Neural cell (in vitro differentiated cells): ENCODE measurements at regions not wholly inside any gene's neighbourhood (a gene's known extent, or its start where the extent isn't known, plus 50 kb on each side); places are given as distances from the start of the nearest gene placed in this dataset.

Experiments used
- H2AFZ ChIP-seq: fragments of 200-600, 300-800 bp; sonication (generic), shearing (Covaris generic); 2 replicates; pipeline ENCODE4 v1.6.0; 2014; ENCODE audit warnings: low read depth, mild to moderate bottlenecking, antibody characterized with exemption, low read length, moderate library complexity
- H3F3A ChIP-seq: fragments of 200-600 bp; shearing (Covaris generic); 2 replicates; pipeline ENCODE4 v1.6.1; 2016; ENCODE audit warnings: mild to moderate bottlenecking, moderate library complexity, mixed read lengths, antibody characterized with exemption, low read length; ENCODE audit not compliant: insufficient read depth, poor library complexity, severe bottlenecking
- H3K27ac ChIP-seq: fragments of 200-600, 300-800 bp; sonication (generic), shearing (Covaris generic); 2 replicates; pipeline ENCODE4 v1.5.1; 2014; ENCODE audit warnings: mild to moderate bottlenecking, low read length, moderate library complexity
- H3K27me3 ChIP-seq: fragments of 300-800, 200-600 bp; sonication (generic), shearing (Covaris generic); 2 replicates; pipeline ENCODE4 v1.6.0; 2014; ENCODE audit warnings: mild to moderate bottlenecking, low read depth, low read length, moderate library complexity; ENCODE audit not compliant: insufficient read depth
- H3K36me3 ChIP-seq: fragments of 300-800, 200-600 bp; sonication (generic), shearing (Covaris generic); 2 replicates; pipeline ENCODE4 v1.5.1; 2014; ENCODE audit warnings: mild to moderate bottlenecking, antibody characterized with exemption, low read length, moderate library complexity; ENCODE audit not compliant: insufficient read depth
- H3K4me2 ChIP-seq: fragments of 300-800, 200-600 bp; sonication (generic), shearing (Covaris generic); 2 replicates; pipeline ENCODE4 v1.6.0; 2014; ENCODE audit warnings: mild to moderate bottlenecking, low read length
- H3K4me3 ChIP-seq: fragments of 300-800, 200-600 bp; sonication (generic), shearing (Covaris generic); 2 replicates; pipeline ENCODE4 v1.5.1; 2014; ENCODE audit warnings: mild to moderate bottlenecking, low read length, moderate library complexity
- H3K79me2 ChIP-seq: fragments of 200-600 bp; shearing (Covaris generic); replicated peaks from 2 replicates; pipeline ENCODE4 v1.6.0; 2014; ENCODE audit warnings: mild to moderate bottlenecking, low read length, moderate library complexity; ENCODE audit not compliant: insufficient read depth
- H3K9ac ChIP-seq: fragments of 300-800, 200-600 bp; sonication (generic), shearing (Covaris generic); 2 replicates; pipeline ENCODE4 v1.6.1; 2016; ENCODE audit warnings: mild to moderate bottlenecking, low read length, mixed read lengths
- H3K9me2 ChIP-seq: fragments of 200-600 bp; shearing (Covaris generic); 2 replicates; pipeline ENCODE4 v1.6.1; 2016; ENCODE audit warnings: mild to moderate bottlenecking, low read length, mixed read lengths; ENCODE audit not compliant: insufficient read depth
- H3K9me3 ChIP-seq: fragments of 200-600, 300-800 bp; sonication (generic), shearing (Covaris generic); 2 replicates; pipeline ENCODE4 v1.6.1; 2016; ENCODE audit warnings: mild to moderate bottlenecking, mixed run types, low read length, moderate library complexity, mixed read lengths
- H4K20me1 ChIP-seq: fragments of 200-600 bp; shearing (Covaris generic); 2 replicates; pipeline ENCODE4 v1.6.1; 2016; ENCODE audit warnings: mild to moderate bottlenecking, mixed run types; ENCODE audit not compliant: insufficient read depth
- CTCF ChIP-seq: fragments of 450-650 bp; IDR thresholded peaks from 2 replicates; pipeline ENCODE4 v1.5.1; 2014; ENCODE audit warnings: antibody characterized with exemption, mild to moderate bottlenecking, moderate library complexity; ENCODE audit not compliant: poor library complexity, severe bottlenecking
- EP300 ChIP-seq: fragments of 450-650 bp; conservative IDR thresholded peaks from 2 replicates; pipeline ENCODE4 v1.6.1; 2014; ENCODE audit warnings: antibody characterized with exemption, mild to moderate bottlenecking, moderate library complexity; ENCODE audit not compliant: poor library complexity, severe bottlenecking
- EZH2 ChIP-seq: fragments of 200-600, 300-800 bp; shearing (Covaris generic), sonication (generic); IDR thresholded peaks from 2 replicates; pipeline ENCODE4 v1.6.1; 2014; ENCODE audit warnings: antibody characterized with exemption, low read length, borderline replicate concordance, mild to moderate bottlenecking; ENCODE audit not compliant: insufficient read depth, poor library complexity, severe bottlenecking
- MXI1 ChIP-seq: fragments of 450-650 bp; conservative IDR thresholded peaks from 2 replicates; pipeline ENCODE4 v1.6.1; 2014; ENCODE audit warnings: antibody characterized with exemption, mild to moderate bottlenecking; ENCODE audit not compliant: poor library complexity, severe bottlenecking
- POLR2AphosphoS5 ChIP-seq: IDR thresholded peaks from 2 replicates; pipeline ENCODE4 v1.6.1; 2012
- RAD21 ChIP-seq: fragments of 450-650 bp; conservative IDR thresholded peaks from 2 replicates; pipeline ENCODE4 v1.6.1; 2014; ENCODE audit warnings: antibody characterized with exemption, mild to moderate bottlenecking, moderate library complexity
- SMC3 ChIP-seq: fragments of 450-650 bp; conservative IDR thresholded peaks from 2 replicates; pipeline ENCODE4 v1.6.1; 2014; ENCODE audit warnings: antibody characterized with exemption, mild to moderate bottlenecking, moderate library complexity; ENCODE audit not compliant: poor library complexity
- TAF1 ChIP-seq: IDR thresholded peaks from 2 replicates; pipeline ENCODE4 v1.6.1; 2012; ENCODE audit warnings: low read depth
- TF ChIP-seq, protein P1 (sequence below): IDR thresholded peaks from 2 replicates; pipeline ENCODE4 v1.6.1; 2012; ENCODE audit warnings: borderline replicate concordance

DNA sequence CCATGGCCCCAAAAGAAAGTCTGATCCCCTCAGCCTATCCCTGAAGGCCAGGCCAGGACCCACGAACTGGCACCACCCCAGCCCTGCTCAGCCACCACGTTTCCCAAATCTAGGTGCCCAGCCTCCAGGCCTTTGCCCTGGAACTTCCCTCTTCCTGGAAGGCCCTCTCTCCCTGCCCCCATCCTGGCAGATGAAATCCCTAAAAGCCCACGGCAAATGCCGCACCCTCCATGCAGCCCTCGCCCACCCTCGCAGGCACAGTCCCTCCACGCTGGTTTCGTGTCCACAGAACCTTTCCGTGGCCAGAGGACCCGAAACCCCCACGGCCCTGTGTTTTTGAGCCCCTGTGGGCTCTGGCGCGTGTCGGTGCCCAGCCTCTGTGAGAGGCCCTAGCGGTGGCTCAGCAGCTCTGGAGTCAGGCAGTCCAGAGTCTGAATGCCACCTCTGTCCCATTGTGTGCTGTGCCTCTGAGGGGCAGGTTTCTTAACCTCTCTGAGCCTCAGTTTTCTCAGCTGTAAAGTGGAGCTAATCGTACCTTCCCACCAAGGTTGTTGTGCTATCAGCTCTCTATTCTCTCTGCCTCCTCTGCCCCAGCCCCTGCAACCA lies 138.5 kb upstream of the IQSEC1 start:
- H3K27me3 ChIP-seq: no peaks in the 10 kb centered on the region
- no peaks in the 10 kb centered on the region for H3K79me2 ChIP-seq
- H3K4me2 ChIP-seq: no peak overlapping the region
- no peak for TF ChIP-seq EZH2
- H4K20me1 ChIP-seq: no peaks in the 10 kb centered on the region
- no peak overlapping the region for H3K9ac ChIP-seq
- H3K27ac ChIP-seq: no peak overlapping the region
- H3K9me3 ChIP-seq: no peaks in the 10 kb centered on the region
- H2AFZ ChIP-seq: no peak overlapping the region
- no peaks in the 10 kb centered on the region for H3F3A ChIP-seq
- H3K36me3 ChIP-seq: no peaks in the 10 kb centered on the region
- no peak overlapping the region for H3K4me3 ChIP-seq
- H3K9me2 ChIP-seq: no peaks in the 10 kb centered on the region

DNA sequence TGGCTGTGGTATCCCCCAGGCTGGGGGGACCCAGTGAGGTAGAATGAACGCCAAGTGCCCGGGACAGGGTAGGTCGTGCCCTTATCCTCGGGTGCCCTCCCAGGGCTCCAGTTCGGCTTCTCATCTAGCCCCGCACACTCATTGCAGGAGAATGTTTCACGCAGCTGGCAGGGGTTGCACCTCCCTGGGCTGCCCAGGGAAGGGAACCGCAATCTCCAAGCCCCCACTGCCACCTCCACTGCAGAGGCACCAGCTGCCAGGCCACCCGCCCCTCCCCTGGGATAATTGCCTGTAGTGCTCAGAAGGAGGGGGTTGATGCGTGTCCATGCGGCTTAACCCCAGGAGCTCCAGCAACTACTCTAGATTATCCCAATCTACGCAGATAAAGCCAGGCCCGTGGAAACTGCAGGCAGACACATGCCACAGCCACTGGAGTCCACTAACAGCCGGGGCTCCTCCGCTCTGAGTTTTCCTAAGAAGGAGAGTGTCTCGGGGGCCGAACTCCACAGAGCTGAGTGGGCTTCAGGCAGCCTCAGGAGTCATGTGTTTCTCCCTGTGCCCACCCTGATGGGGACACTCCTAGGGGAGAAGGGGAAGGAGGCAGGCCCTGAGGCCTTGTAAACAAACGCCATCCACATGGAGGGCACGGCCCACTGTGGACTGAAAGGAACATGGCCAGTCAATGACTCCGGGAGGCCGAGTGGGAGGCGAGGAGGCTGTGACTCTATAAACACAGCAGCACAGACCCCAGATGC lies 137.2 kb upstream of the IQSEC1 start:
- Histone ChIP-seq H3K4me2 (no peak overlapping the region), H3K36me3 (no peaks in the 10 kb centered on the region), H3K9me3 (no peaks in the 10 kb centered on the region), H3K9ac (no peak overlapping the region), H3K9me2 (no peaks in the 10 kb centered on the region), H3F3A (no peaks in the 10 kb centered on the region), H4K20me1 (no peaks in the 10 kb centered on the region), H2AFZ (no peak overlapping the region), H3K27me3 (no peaks in the 10 kb centered on the region), H3K27ac (no peak overlapping the region), H3K79me2 (no peaks in the 10 kb centered on the region), H3K4me3 (no peak overlapping the region)
- TF ChIP-seq EP300: no peak
- no peak for TF ChIP-seq EZH2

DNA sequence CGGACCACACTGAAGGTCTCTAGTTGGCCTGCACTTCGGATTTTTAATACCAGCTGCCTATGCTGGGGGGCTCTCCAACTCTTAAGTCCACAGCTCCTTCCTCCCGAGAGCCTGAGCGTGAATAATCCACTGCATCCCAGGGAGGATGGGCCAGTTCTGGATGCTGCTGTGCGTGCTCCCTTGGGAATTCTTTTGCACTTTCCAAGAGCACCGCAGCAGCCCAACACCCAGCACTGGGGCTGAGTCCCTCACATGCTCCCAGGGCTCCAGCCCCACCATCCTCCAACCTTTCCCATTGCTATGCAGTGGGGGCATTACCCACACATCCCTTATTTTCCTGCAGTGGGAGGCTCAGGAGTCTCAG lies 136.4 kb upstream of the IQSEC1 start:
- no peaks in the 10 kb centered on the region for H3K9me3 ChIP-seq
- no peak overlapping the region for H3K4me2 ChIP-seq
- H3K9me2 ChIP-seq: no peaks in the 10 kb centered on the region
- no peak overlapping the region for H3K9ac ChIP-seq
- H3F3A ChIP-seq: no peaks in the 10 kb centered on the region
- no peaks in the 10 kb centered on the region for H3K79me2 ChIP-seq
- H3K36me3 ChIP-seq: no peaks in the 10 kb centered on the region
- no peak overlapping the region for H3K4me3 ChIP-seq
- H4K20me1 ChIP-seq: no peaks in the 10 kb centered on the region
- TF ChIP-seq POLR2AphosphoS5 (no peak), EZH2 (no peak), RAD21 (no peak), TAF1 (no peak), SMC3 (no peak), CTCF (no peak), MXI1 (no peak), EP300 (no peak)
- TF ChIP-seq, protein P1, sequence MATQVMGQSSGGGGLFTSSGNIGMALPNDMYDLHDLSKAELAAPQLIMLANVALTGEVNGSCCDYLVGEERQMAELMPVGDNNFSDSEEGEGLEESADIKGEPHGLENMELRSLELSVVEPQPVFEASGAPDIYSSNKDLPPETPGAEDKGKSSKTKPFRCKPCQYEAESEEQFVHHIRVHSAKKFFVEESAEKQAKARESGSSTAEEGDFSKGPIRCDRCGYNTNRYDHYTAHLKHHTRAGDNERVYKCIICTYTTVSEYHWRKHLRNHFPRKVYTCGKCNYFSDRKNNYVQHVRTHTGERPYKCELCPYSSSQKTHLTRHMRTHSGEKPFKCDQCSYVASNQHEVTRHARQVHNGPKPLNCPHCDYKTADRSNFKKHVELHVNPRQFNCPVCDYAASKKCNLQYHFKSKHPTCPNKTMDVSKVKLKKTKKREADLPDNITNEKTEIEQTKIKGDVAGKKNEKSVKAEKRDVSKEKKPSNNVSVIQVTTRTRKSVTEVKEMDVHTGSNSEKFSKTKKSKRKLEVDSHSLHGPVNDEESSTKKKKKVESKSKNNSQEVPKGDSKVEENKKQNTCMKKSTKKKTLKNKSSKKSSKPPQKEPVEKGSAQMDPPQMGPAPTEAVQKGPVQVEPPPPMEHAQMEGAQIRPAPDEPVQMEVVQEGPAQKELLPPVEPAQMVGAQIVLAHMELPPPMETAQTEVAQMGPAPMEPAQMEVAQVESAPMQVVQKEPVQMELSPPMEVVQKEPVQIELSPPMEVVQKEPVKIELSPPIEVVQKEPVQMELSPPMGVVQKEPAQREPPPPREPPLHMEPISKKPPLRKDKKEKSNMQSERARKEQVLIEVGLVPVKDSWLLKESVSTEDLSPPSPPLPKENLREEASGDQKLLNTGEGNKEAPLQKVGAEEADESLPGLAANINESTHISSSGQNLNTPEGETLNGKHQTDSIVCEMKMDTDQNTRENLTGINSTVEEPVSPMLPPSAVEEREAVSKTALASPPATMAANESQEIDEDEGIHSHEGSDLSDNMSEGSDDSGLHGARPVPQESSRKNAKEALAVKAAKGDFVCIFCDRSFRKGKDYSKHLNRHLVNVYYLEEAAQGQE: no peak
- no peak overlapping the region for H2AFZ ChIP-seq
- no peak overlapping the region for H3K27ac ChIP-seq
- H3K27me3 ChIP-seq: peaks cover 3% of the 10 kb centered on the region
